SK-N-SH treated with all-trans-retinoic acid at 6 μM for 48 hours (cell line): ENCODE measurements at regions not wholly inside any gene's neighbourhood (a gene's known extent, or its start where the extent isn't known, plus 50 kb on each side); places are given as distances from the start of the nearest gene placed in this dataset.

Experiments used
- ARNTL ChIP-seq: fragments of 450-650 bp; formaldehyde crosslinking; IDR thresholded peaks from 2 replicates; pipeline ENCODE4 v1.5.0; 2020; ENCODE audit warnings: low read depth, mild to moderate bottlenecking, moderate library complexity, borderline replicate concordance
- BACH2 ChIP-seq: fragments of 250-450 bp; sonication (Bioruptor Pico); IDR thresholded peaks from 2 replicates; pipeline ENCODE4 v1.9.0; 2021; ENCODE audit warnings: mild to moderate bottlenecking, borderline replicate concordance
- CREB5 ChIP-seq: fragments of 250-450 bp; sonication (Bioruptor Pico); IDR thresholded peaks from 2 replicates; pipeline ENCODE4 v1.5.1; 2020; ENCODE audit warnings: low read depth, mild to moderate bottlenecking, moderate library complexity
- CSDC2 ChIP-seq: fragments of 250-450 bp; sonication (Bioruptor Pico); IDR thresholded peaks from 2 replicates; pipeline ENCODE4 v1.5.0; 2020; ENCODE audit warnings: mild to moderate bottlenecking, moderate library complexity
- GLIS3 ChIP-seq: fragments of 250-450 bp; sonication (Bioruptor Pico); IDR thresholded peaks from 2 replicates; pipeline ENCODE4 v1.5.0; 2020; ENCODE audit warnings: mild to moderate bottlenecking, moderate library complexity
- RARB ChIP-seq: fragments of 250-450 bp; sonication (Bioruptor Pico); IDR thresholded peaks from 2 replicates; pipeline ENCODE4 v1.8.0; 2021; ENCODE audit warnings: mild to moderate bottlenecking, moderate library complexity
- TOX ChIP-seq: fragments of 250-450 bp; sonication (Bioruptor Pico); IDR thresholded peaks from 2 replicates; pipeline ENCODE4 v1.8.0; 2021; ENCODE audit warnings: mild to moderate bottlenecking, moderate library complexity, borderline replicate concordance
- ZC3H10 ChIP-seq: fragments of 250-450 bp; sonication (Bioruptor Pico); IDR thresholded peaks from 2 replicates; pipeline ENCODE4 v1.5.1; 2021; ENCODE audit warnings: mild to moderate bottlenecking, moderate library complexity
- ZFP3 ChIP-seq: fragments of 250-450 bp; sonication (Bioruptor Pico); IDR thresholded peaks from 2 replicates; pipeline ENCODE4 v1.5.0; 2020; ENCODE audit warnings: mild to moderate bottlenecking, moderate library complexity
- TF ChIP-seq, protein P1 (sequence below): fragments of 250-450 bp; sonication (Bioruptor Pico); IDR thresholded peaks from 2 replicates; pipeline ENCODE4 v1.8.0; 2020; ENCODE audit warnings: mild to moderate bottlenecking, moderate library complexity, borderline replicate concordance

DNA sequence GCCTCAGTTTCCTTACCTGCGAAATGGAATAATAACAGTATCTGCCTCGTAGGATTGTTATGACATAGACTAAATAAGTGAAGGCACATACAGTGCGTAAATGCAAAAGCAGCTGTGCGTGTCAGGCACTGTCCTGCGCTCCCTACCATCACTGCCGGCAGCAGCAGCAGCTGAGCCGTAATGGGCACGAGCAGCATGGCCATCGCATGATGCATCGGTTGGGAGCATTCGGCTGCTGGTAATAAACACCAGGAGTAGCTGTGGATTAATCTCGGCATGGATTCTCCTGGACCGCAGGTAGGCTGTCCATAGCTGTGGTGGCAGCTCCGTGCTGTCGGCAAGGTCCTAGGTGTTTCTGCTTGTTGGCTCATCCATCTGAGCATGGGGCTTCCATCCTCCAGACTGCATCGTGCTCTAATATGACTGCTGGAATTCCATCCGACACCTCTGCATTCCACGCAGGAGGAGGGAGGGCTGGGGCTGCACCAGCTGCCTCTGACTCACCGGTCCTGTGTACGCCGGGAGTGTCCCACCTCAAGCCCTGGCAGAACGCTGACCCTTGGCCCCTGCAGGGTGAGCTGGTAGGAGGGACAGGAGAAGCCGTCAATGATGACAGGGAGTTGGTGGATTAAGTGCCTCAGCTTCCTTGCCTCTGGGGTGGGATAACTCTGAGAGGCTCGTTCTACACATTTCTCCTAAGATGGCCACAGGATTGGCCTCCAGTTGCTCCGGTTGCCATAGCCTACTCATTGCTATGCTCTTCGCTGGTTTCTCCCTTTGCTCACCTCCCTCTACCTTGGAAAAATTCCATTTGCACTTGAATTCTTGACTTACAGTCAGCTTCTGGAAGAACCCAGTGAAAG, 100.9 kb upstream of the PMEPA1 start:
- TF ChIP-seq, protein P1, sequence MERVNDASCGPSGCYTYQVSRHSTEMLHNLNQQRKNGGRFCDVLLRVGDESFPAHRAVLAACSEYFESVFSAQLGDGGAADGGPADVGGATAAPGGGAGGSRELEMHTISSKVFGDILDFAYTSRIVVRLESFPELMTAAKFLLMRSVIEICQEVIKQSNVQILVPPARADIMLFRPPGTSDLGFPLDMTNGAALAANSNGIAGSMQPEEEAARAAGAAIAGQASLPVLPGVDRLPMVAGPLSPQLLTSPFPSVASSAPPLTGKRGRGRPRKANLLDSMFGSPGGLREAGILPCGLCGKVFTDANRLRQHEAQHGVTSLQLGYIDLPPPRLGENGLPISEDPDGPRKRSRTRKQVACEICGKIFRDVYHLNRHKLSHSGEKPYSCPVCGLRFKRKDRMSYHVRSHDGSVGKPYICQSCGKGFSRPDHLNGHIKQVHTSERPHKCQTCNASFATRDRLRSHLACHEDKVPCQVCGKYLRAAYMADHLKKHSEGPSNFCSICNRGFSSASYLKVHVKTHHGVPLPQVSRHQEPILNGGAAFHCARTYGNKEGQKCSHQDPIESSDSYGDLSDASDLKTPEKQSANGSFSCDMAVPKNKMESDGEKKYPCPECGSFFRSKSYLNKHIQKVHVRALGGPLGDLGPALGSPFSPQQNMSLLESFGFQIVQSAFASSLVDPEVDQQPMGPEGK (CRISPR knock-in tag), result no peak
- TF ChIP-seq ZFP3 (CRISPR knock-in tag) (no peak), CSDC2 (CRISPR knock-in tag) (no peak), GLIS3 (CRISPR knock-in tag) (no peak), BACH2 (CRISPR knock-in tag) (no peak), CREB5 (CRISPR knock-in tag) (no peak), RARB (no peak), ARNTL (CRISPR knock-in tag) (no peak), TOX (no peak), ZC3H10 (CRISPR knock-in tag) (no peak)
